ENCODE measurements at regions not wholly inside any gene's neighbourhood (a gene's known extent, or its start where the extent isn't known, plus 50 kb on each side); places are given as distances from the start of the nearest gene placed in this dataset.

DNA sequence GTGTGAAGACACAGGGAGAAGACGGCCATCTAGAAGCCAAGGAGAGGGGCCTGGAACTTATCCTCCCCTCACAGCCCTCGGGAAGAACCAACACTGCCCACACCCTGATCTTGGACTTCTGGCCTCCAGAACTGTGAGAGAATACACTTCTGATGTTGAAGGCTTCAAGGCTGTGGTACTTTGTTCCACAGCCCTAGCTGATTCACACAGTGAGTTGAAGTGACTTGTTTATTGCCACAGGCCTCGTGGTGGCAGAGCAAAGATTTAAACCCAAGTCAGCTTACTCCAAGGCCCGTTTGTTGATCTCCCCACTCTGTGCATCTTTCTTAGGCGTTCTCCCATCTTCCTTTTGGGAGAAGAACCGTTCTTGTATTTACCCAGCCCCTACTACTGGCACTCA is 72.8 kb downstream of the CYTL1 start:
- Histone ChIP-seq H3K36me3 (ENCODE audit: control insufficient read depth, insufficient read depth, low read length) (no peaks in the 10 kb centered on the region), H3K27ac (ENCODE audit: extremely low read depth, low read depth, low read length) (no peak overlapping the region), H3K79me2 (ENCODE audit: control insufficient read depth, insufficient read depth, low read length) (no peaks in the 10 kb centered on the region), H4K20me1 (replicated peaks; ENCODE audit: control insufficient read depth, insufficient read depth, low read length) (no peaks in the 10 kb centered on the region), H3K4me2 (ENCODE audit: insufficient read depth, low read length) (no peak overlapping the region), H3K27me3 (ENCODE audit: control insufficient read depth in 2 of 2, insufficient read depth in 2 of 2, low read length in 2 of 2) (peaks cover 6 to 20% of the 10 kb centered on the region in 2 experiments; a peak in 3 of 5 replicates), H3K9ac (ENCODE audit: insufficient read depth in 1 of 2, low read depth in 2 of 2, low read length in 2 of 2) (no peak overlapping the region), H3K9me3 (replicated peaks; ENCODE audit: control insufficient read depth, insufficient read depth, low read depth, low read length) (no peaks in the 10 kb centered on the region), H3K9me1 (ENCODE audit: control insufficient read depth, insufficient read depth, low read length) (no peaks in the 10 kb centered on the region), H3K4me3 (no peak overlapping the region), H3K4me1 (replicated peaks in 1 of 2; ENCODE audit: control insufficient read depth in 2 of 2, insufficient read depth in 2 of 2, low read length in 2 of 2) (no peaks in the 10 kb centered on the region), H2AFZ (ENCODE audit: low read depth, low read length) (no peak overlapping the region)
- in situ Hi-C loops (cut with MboI) (no loop called here), intact Hi-C loops (cut with micrococcal nuclease) (no loop called here)
- no TSS peak for BruUV-seq (replicated peaks)
- WGBS (ENCODE audit: insufficient coverage, low coverage, missing lambda C conversion rate) = 3% methylated on average over 6 of the region's 6 CpGs
- CTCF ChIA-PET (ENCODE audit: low intra/inter-chr PET ratio) = no interaction called here
- POLR2A ChIA-PET = no interaction called here
- DNase-seq (ENCODE audit: extremely low read depth in 1 of 4, low spot score in 3 of 4) = no peak
- no peak for FAIRE-seq
- no peak for ATAC-seq
- no peak for TF ChIP-seq HMG20A (CRISPR knock-in tag; conservative IDR thresholded peaks at IDR 0.05)
- TF ChIP-seq, protein P1, sequence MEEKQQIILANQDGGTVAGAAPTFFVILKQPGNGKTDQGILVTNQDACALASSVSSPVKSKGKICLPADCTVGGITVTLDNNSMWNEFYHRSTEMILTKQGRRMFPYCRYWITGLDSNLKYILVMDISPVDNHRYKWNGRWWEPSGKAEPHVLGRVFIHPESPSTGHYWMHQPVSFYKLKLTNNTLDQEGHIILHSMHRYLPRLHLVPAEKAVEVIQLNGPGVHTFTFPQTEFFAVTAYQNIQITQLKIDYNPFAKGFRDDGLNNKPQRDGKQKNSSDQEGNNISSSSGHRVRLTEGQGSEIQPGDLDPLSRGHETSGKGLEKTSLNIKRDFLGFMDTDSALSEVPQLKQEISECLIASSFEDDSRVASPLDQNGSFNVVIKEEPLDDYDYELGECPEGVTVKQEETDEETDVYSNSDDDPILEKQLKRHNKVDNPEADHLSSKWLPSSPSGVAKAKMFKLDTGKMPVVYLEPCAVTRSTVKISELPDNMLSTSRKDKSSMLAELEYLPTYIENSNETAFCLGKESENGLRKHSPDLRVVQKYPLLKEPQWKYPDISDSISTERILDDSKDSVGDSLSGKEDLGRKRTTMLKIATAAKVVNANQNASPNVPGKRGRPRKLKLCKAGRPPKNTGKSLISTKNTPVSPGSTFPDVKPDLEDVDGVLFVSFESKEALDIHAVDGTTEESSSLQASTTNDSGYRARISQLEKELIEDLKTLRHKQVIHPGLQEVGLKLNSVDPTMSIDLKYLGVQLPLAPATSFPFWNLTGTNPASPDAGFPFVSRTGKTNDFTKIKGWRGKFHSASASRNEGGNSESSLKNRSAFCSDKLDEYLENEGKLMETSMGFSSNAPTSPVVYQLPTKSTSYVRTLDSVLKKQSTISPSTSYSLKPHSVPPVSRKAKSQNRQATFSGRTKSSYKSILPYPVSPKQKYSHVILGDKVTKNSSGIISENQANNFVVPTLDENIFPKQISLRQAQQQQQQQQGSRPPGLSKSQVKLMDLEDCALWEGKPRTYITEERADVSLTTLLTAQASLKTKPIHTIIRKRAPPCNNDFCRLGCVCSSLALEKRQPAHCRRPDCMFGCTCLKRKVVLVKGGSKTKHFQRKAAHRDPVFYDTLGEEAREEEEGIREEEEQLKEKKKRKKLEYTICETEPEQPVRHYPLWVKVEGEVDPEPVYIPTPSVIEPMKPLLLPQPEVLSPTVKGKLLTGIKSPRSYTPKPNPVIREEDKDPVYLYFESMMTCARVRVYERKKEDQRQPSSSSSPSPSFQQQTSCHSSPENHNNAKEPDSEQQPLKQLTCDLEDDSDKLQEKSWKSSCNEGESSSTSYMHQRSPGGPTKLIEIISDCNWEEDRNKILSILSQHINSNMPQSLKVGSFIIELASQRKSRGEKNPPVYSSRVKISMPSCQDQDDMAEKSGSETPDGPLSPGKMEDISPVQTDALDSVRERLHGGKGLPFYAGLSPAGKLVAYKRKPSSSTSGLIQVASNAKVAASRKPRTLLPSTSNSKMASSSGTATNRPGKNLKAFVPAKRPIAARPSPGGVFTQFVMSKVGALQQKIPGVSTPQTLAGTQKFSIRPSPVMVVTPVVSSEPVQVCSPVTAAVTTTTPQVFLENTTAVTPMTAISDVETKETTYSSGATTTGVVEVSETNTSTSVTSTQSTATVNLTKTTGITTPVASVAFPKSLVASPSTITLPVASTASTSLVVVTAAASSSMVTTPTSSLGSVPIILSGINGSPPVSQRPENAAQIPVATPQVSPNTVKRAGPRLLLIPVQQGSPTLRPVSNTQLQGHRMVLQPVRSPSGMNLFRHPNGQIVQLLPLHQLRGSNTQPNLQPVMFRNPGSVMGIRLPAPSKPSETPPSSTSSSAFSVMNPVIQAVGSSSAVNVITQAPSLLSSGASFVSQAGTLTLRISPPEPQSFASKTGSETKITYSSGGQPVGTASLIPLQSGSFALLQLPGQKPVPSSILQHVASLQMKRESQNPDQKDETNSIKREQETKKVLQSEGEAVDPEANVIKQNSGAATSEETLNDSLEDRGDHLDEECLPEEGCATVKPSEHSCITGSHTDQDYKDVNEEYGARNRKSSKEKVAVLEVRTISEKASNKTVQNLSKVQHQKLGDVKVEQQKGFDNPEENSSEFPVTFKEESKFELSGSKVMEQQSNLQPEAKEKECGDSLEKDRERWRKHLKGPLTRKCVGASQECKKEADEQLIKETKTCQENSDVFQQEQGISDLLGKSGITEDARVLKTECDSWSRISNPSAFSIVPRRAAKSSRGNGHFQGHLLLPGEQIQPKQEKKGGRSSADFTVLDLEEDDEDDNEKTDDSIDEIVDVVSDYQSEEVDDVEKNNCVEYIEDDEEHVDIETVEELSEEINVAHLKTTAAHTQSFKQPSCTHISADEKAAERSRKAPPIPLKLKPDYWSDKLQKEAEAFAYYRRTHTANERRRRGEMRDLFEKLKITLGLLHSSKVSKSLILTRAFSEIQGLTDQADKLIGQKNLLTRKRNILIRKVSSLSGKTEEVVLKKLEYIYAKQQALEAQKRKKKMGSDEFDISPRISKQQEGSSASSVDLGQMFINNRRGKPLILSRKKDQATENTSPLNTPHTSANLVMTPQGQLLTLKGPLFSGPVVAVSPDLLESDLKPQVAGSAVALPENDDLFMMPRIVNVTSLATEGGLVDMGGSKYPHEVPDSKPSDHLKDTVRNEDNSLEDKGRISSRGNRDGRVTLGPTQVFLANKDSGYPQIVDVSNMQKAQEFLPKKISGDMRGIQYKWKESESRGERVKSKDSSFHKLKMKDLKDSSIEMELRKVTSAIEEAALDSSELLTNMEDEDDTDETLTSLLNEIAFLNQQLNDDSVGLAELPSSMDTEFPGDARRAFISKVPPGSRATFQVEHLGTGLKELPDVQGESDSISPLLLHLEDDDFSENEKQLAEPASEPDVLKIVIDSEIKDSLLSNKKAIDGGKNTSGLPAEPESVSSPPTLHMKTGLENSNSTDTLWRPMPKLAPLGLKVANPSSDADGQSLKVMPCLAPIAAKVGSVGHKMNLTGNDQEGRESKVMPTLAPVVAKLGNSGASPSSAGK (IDR thresholded peaks at IDR 0.05) = no peak

Data from K562 (cell line).